Parathyroid adenoma (tissue), 2 donors: ENCODE measurements at regions not wholly inside any gene's neighbourhood (a gene's known extent, or its start where the extent isn't known, plus 50 kb on each side); places are given as distances from the start of the nearest gene placed in this dataset.
A peak's percentile ranks its signal among the peaks of the same experiment; 100 is the strongest.
"Not testable (repeated sequence)": the region's sequence is repeated elsewhere in the genome, so short reads cannot be mapped to it uniquely, and the experiment has no call there.

ENCODE experiments used
- H2AFZ ChIP-seq: fragments of 300-600 bp; sonication (generic); one replicate; pipeline ENCODE4 v1.7.0; 2017; ENCODE audit warnings: antibody characterized with exemption, mild to moderate bottlenecking
- H3K27ac ChIP-seq: fragments of 300-600 bp; sonication (generic); one replicate; pipeline ENCODE4 v1.7.0; 2017
- H3K27me3 ChIP-seq: fragments of 300-600 bp; sonication (generic); one replicate; pipeline ENCODE4 v1.7.0; 2017; ENCODE audit warnings: low read length; ENCODE audit not compliant: control insufficient read depth, insufficient read depth
- H3K36me3 ChIP-seq: fragments of 300-600 bp; sonication (generic); one replicate; pipeline ENCODE4 v1.7.0; 2017; ENCODE audit warnings: low read length; ENCODE audit not compliant: control insufficient read depth, insufficient read depth
- H3K4me1 ChIP-seq: fragments of 300-600 bp; sonication (generic); one replicate; pipeline ENCODE4 v1.7.0; 2017; ENCODE audit warnings: control low read depth
- H3K4me2 ChIP-seq: fragments of 300-600 bp; sonication (generic); one replicate; pipeline ENCODE4 v1.7.0; 2017; ENCODE audit warnings: low read length
- H3K4me3 ChIP-seq: fragments of 300-600 bp; sonication (generic); one replicate; pipeline ENCODE4 v1.7.0; 2017; ENCODE audit warnings: low read depth, low read length
- H3K79me2 ChIP-seq: fragments of 300-600 bp; sonication (generic); one replicate; pipeline ENCODE4 v1.7.0; 2017; ENCODE audit warnings: control low read depth
- H3K9ac ChIP-seq: fragments of 300-600 bp; sonication (generic); one replicate; pipeline ENCODE4 v1.7.0; 2017; ENCODE audit warnings: mild to moderate bottlenecking
- H3K9me3 ChIP-seq: fragments of 300-600 bp; sonication (generic); one replicate; pipeline ENCODE4 v1.7.0; 2017; ENCODE audit warnings: low read length; ENCODE audit not compliant: control insufficient read depth
- CTCF ChIP-seq: fragments of 300-600 bp; sonication (generic); IDR thresholded peaks from one replicate; pipeline ENCODE4 v1.7.0; 2017; ENCODE audit warnings: antibody characterized with exemption, mild to moderate bottlenecking
- donor health status: primary hyperparathyroidism.

- no peaks in the 10 kb centered on the region for H3K27me3 ChIP-seq
- no peaks in the 10 kb centered on the region for H3K4me1 ChIP-seq
- H3K27ac ChIP-seq = no peak overlapping the region
- H3K4me3 ChIP-seq = no peak overlapping the region
- TF ChIP-seq CTCF = no peak
- H3K36me3 ChIP-seq = no peaks in the 10 kb centered on the region
- no peak overlapping the region for H2AFZ ChIP-seq
- H3K9me3 ChIP-seq = no peaks in the 10 kb centered on the region
- no peak overlapping the region for H3K9ac ChIP-seq
- H3K4me2 ChIP-seq = no peak overlapping the region
- H3K79me2 ChIP-seq = no peaks in the 10 kb centered on the region
These were observed 98.9 kb upstream of the PRKCQ start for GRCh38 chr10:6678956-6679355.

- H2AFZ ChIP-seq = no peak overlapping the region
- H3K79me2 ChIP-seq = no peaks in the 10 kb centered on the region
- TF ChIP-seq CTCF = peak; percentile 58
- no peak overlapping the region for H3K9ac ChIP-seq
- H3K4me3 ChIP-seq = no peak overlapping the region
- H3K9me3 ChIP-seq = no peaks in the 10 kb centered on the region
- H3K27me3 ChIP-seq = no peaks in the 10 kb centered on the region
- H3K4me2 ChIP-seq = no peak overlapping the region
- no peaks in the 10 kb centered on the region for H3K36me3 ChIP-seq
- no peaks in the 10 kb centered on the region for H3K4me1 ChIP-seq
- H3K27ac ChIP-seq = no peak overlapping the region
These were observed 98.2 kb upstream of the PRKCQ start for GRCh38 chr10:6678211-6678803.

GRCh38 chr10:6677129-6677528 lies 97.1 kb upstream of the PRKCQ start:
- H3K79me2 ChIP-seq, H3K9me3 ChIP-seq: not testable (repeated sequence)

GRCh38 chr10:6674291-6674690 lies 94.2 kb upstream of the PRKCQ start:
- TF ChIP-seq CTCF = no peak
- H3K9ac ChIP-seq = no peak overlapping the region
- H3K27me3 ChIP-seq = no peaks in the 10 kb centered on the region
- no peaks in the 10 kb centered on the region for H3K9me3 ChIP-seq
- H3K4me3 ChIP-seq = no peak overlapping the region
- no peaks in the 10 kb centered on the region for H3K4me1 ChIP-seq
- H2AFZ ChIP-seq = no peak overlapping the region
- H3K4me2 ChIP-seq = no peak overlapping the region
- H3K27ac ChIP-seq = no peak overlapping the region
- no peaks in the 10 kb centered on the region for H3K36me3 ChIP-seq
- no peaks in the 10 kb centered on the region for H3K79me2 ChIP-seq

More at GRCh38 chr10:6677129-6677528, 97.1 kb upstream of the PRKCQ start:
- H3K4me1 ChIP-seq, H3K27ac ChIP-seq, H2AFZ ChIP-seq, H3K4me3 ChIP-seq, H3K27me3 ChIP-seq, H3K36me3 ChIP-seq, H3K9ac ChIP-seq, H3K4me2 ChIP-seq: not testable (repeated sequence)

GRCh38 chr10:6671976-6672375 lies 91.9 kb upstream of the PRKCQ start:
- H3K79me2 ChIP-seq = no peaks in the 10 kb centered on the region
- no peak overlapping the region for H3K27ac ChIP-seq
- no peaks in the 10 kb centered on the region for H3K9me3 ChIP-seq
- no peaks in the 10 kb centered on the region for H3K27me3 ChIP-seq
- no peak overlapping the region for H3K4me3 ChIP-seq
- no peaks in the 10 kb centered on the region for H3K36me3 ChIP-seq
- TF ChIP-seq CTCF = no peak
- H3K4me2 ChIP-seq = no peak overlapping the region
- no peak overlapping the region for H2AFZ ChIP-seq
- H3K4me1 ChIP-seq = no peaks in the 10 kb centered on the region
- H3K9ac ChIP-seq = no peak overlapping the region
